ENCODE measurements at regions not wholly inside any gene's neighbourhood (a gene's known extent, or its start where the extent isn't known, plus 50 kb on each side); places are given as distances from the start of the nearest gene placed in this dataset.

GRCh38 chr6:138719744-138720143 is 53.8 kb upstream of the CCDC28A start:
- Histone ChIP-seq H3K36me3 (ENCODE audit: insufficient read depth) (no peaks in the 10 kb centered on the region), H3K4me1 (ENCODE audit: insufficient read depth) (no peaks in the 10 kb centered on the region), H3K4me3 (no peak overlapping the region), H2AFZ (no peak overlapping the region), H3K27ac (ENCODE audit: low read depth) (no peak overlapping the region), H3K79me2 (replicated peaks; ENCODE audit: insufficient read depth) (no peaks in the 10 kb centered on the region), H3K27me3 (ENCODE audit: insufficient read depth) (no peaks in the 10 kb centered on the region), H3K9me2 (ENCODE audit: insufficient read depth) (no peaks in the 10 kb centered on the region), H3K4me2 (no peak overlapping the region), H3F3A (replicated peaks; ENCODE audit: low read depth) (no peaks in the 10 kb centered on the region), H4K20me1 (replicated peaks; ENCODE audit: insufficient read depth) (no peaks in the 10 kb centered on the region)
- 0 out of 3 replicates have a peak, but pooled peaks cover 2% of the 10 kb centered on the region for H3K4me1 Mint-ChIP-seq
- H3K9me3 Mint-ChIP-seq = peaks cover 6% of the 10 kb centered on the region; the same call in 1 of the 3 replicates
- H3K27me3 Mint-ChIP-seq (ENCODE audit: insufficient read depth, low read depth, poor library complexity) = peaks cover 5% of the 10 kb centered on the region
- TF ChIP-seq ETS1 (IDR thresholded peaks at IDR 0.05) (no peak), ZNF462 (CRISPR knock-in tag; IDR thresholded peaks at IDR 0.05) (no peak), NANOG (IDR thresholded peaks at IDR 0.05; ENCODE audit: borderline replicate concordance) (no peak), REST (IDR thresholded peaks at IDR 0.05; ENCODE audit: unreplicated experiment) (no peak), POLR2AphosphoS5 (IDR thresholded peaks at IDR 0.05; ENCODE audit: low read depth) (no peak), JUNB (IDR thresholded peaks at IDR 0.05; ENCODE audit: unreplicated experiment) (no peak), CREB1 (CRISPR knock-in tag; IDR thresholded peaks at IDR 0.05; ENCODE audit: low read depth) (no peak), EZH2 (IDR thresholded peaks at IDR 0.05; ENCODE audit: low read depth, unreplicated experiment) (no peak)
- H3K36me3 Mint-ChIP-seq (ENCODE audit: low read depth) = peaks cover 3% of the 10 kb centered on the region; the same call in 2 of the 3 replicates
- H3K27ac Mint-ChIP-seq = no peak overlapping the region
- ATAC-seq (no peak), DNase-seq (ENCODE audit: low spot score) (no peak)
- no peak overlapping the region for H3K4me3 Mint-ChIP-seq

Data from GM23338 (cell line).